ENCODE measurements at regions not wholly inside any gene's neighbourhood (a gene's known extent, or its start where the extent isn't known, plus 50 kb on each side); places are given as distances from the start of the nearest gene placed in this dataset.
"Not testable (repeated sequence)": the region's sequence is repeated elsewhere in the genome, so short reads cannot be mapped to it uniquely, and the experiment has no call there.

DNA sequence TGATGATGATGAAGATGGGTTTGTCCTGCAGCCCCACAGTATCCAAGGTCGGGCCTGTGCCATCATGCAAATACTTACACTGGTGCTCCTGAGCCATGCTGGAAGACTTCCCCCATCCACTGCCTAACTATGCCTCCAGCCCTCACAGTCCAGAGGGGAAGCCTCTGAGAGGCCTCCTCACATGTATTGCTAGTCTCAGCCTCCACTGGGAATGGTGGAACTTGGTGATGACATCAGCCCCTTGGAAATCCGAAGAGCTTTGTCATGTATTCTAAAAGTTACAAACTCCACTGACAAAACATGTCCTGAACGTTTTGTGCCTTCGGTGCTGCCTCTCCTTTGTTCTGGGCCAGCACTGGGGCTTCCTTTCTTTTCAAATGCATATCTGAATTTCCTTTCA is 61.1 kb upstream of the DMRTB1 start:
- H3K36me3 ChIP-seq (ENCODE audit: control insufficient read depth, low read length) = no peaks in the 10 kb centered on the region
- H3K4me2 ChIP-seq (ENCODE audit: low read length) = no peak overlapping the region
- H3K27me3 ChIP-seq (ENCODE audit: control insufficient read depth, low read length) = peaks cover 30% of the 10 kb centered on the region
- no peak overlapping the region for H3K27ac ChIP-seq (ENCODE audit: low read depth, low read length)
- no peaks in the 10 kb centered on the region for H3K9me3 ChIP-seq (ENCODE audit: control insufficient read depth, insufficient read depth, low read length)
- no peaks in the 10 kb centered on the region for H4K20me1 ChIP-seq (ENCODE audit: control insufficient read depth, insufficient read depth, low read depth, low read length)
- TF ChIP-seq, protein P1, sequence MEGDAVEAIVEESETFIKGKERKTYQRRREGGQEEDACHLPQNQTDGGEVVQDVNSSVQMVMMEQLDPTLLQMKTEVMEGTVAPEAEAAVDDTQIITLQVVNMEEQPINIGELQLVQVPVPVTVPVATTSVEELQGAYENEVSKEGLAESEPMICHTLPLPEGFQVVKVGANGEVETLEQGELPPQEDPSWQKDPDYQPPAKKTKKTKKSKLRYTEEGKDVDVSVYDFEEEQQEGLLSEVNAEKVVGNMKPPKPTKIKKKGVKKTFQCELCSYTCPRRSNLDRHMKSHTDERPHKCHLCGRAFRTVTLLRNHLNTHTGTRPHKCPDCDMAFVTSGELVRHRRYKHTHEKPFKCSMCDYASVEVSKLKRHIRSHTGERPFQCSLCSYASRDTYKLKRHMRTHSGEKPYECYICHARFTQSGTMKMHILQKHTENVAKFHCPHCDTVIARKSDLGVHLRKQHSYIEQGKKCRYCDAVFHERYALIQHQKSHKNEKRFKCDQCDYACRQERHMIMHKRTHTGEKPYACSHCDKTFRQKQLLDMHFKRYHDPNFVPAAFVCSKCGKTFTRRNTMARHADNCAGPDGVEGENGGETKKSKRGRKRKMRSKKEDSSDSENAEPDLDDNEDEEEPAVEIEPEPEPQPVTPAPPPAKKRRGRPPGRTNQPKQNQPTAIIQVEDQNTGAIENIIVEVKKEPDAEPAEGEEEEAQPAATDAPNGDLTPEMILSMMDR (IDR thresholded peaks at IDR 0.05; ENCODE audit: low read depth, low read length, poor library complexity, severe bottlenecking) = no peak
- no peak for TF ChIP-seq EZH2phosphoT487 (IDR thresholded peaks at IDR 0.05; ENCODE audit: borderline replicate concordance, low read length)
- no peaks in the 10 kb centered on the region for H3F3A ChIP-seq (ENCODE audit: control insufficient read depth, insufficient read depth)
- no peaks in the 10 kb centered on the region for H3K9me2 ChIP-seq (replicated peaks; ENCODE audit: control insufficient read depth, low read length)
- no peak overlapping the region for H3K4me3 ChIP-seq (ENCODE audit: low read length)
- H3K79me2 ChIP-seq (ENCODE audit: control insufficient read depth, low read length) = no peaks in the 10 kb centered on the region
- H3K4me1 ChIP-seq (ENCODE audit: control insufficient read depth, low read length) = no peaks in the 10 kb centered on the region

DNA sequence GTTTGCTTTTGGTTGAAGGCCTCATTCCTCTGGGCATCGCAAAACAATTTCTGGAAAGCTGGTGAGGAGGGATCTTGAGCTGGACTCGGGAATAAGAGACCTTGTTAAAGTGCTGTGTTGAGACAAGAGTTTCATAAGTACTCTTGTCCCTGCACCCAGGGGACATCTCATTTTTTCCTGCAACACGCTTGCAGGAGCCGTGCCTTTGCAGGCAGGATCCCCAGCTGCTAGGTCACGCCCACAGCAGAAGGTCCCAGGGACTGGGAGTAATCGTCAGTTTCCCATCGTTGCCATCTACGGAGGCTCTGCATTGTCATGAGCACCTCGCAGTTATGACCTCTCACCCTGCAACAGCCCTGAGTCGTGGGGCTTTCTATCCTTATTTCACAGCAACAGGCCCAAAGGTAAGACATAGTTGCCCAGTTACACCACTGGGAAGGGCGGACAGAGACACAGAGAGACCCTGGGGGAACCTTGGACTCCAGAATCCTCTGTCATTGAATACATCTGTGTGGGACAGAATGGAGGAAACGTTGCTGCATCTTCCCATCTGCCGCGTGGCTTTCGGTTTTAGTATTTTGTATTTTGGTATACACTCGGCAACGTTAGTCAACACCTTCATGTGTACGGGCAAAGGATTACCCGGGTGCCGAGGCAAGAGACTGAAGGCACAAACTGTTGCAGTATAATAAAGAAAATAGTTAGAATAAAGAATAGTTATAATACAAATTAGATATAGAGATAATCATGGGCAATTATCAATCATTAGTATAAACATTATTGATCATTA is 60.4 kb upstream of the DMRTB1 start:
- Histone ChIP-seq H3F3A (ENCODE audit: control insufficient read depth, insufficient read depth) (no peaks in the 10 kb centered on the region), H3K27ac (ENCODE audit: low read depth, low read length) (no peak overlapping the region), H3K4me2 (ENCODE audit: low read length) (no peak overlapping the region), H3K36me3 (ENCODE audit: control insufficient read depth, low read length) (no peaks in the 10 kb centered on the region), H3K4me1 (ENCODE audit: control insufficient read depth, low read length) (no peaks in the 10 kb centered on the region), H3K4me3 (ENCODE audit: low read length) (no peak overlapping the region), H3K27me3 (ENCODE audit: control insufficient read depth, low read length) (peaks cover 34% of the 10 kb centered on the region), H3K9me2 (replicated peaks; ENCODE audit: control insufficient read depth, low read length) (no peaks in the 10 kb centered on the region), H4K20me1 (ENCODE audit: control insufficient read depth, insufficient read depth, low read depth, low read length) (no peaks in the 10 kb centered on the region), H3K79me2 (ENCODE audit: control insufficient read depth, low read length) (no peaks in the 10 kb centered on the region), H3K9me3 (ENCODE audit: control insufficient read depth, insufficient read depth, low read length) (no peaks in the 10 kb centered on the region)
- no peak for TF ChIP-seq EZH2phosphoT487 (IDR thresholded peaks at IDR 0.05; ENCODE audit: borderline replicate concordance, low read length)
- TF ChIP-seq, protein P1 (IDR thresholded peaks at IDR 0.05; ENCODE audit: low read depth, low read length, poor library complexity, severe bottlenecking) = no peak

DNA sequence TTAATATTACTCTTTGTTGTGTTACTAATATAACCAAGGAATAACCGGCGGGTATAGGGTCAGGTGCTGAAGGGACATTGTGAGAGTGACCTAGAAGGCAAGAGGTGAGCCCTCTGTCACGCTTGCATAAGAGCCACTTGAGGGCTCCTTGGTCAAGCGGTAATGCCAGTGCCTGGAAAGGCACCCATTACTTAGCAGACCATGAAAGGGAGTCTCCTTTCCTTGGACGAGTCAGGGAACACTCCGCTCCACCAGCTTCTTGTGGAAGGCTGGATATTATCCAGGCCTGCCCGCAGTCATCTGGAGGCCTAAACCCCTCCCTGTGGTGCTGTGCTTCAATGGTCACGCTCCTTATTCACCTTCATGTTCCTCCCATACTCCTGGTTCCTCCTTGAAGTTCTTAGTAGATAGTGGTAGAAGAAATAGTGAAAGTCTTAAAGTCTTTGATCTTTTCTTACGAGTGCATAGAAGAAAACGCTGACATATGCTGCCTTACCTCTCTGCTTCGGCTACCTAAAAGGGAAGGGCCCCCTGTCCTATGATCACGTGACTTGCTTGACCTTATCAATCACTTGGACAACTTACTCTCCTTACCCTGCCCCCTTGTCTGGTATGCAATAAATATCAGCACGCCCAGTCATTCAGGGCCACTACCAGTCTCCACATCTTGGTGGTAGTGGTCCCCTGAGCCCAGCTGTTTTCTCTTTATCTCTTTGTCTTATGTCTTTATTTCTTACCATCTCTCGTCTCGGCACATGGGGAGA is 59.6 kb upstream of the DMRTB1 start:
- not testable (repeated sequence) for H3K79me2 ChIP-seq (ENCODE audit: control insufficient read depth, low read length); H3K4me3 ChIP-seq (ENCODE audit: low read length)
- peaks cover 36% of the 10 kb centered on the region for H3K27me3 ChIP-seq (ENCODE audit: control insufficient read depth, low read length)

More for the DNA sequence above, 59.6 kb upstream of the DMRTB1 start:
- H3K4me1 ChIP-seq (ENCODE audit: control insufficient read depth, low read length); H3F3A ChIP-seq (ENCODE audit: control insufficient read depth, insufficient read depth); H3K9me2 ChIP-seq (replicated peaks; ENCODE audit: control insufficient read depth, low read length); H4K20me1 ChIP-seq (ENCODE audit: control insufficient read depth, insufficient read depth, low read depth, low read length); H3K27ac ChIP-seq (ENCODE audit: low read depth, low read length); H3K4me2 ChIP-seq (ENCODE audit: low read length); H3K9me3 ChIP-seq (ENCODE audit: control insufficient read depth, insufficient read depth, low read length); H3K36me3 ChIP-seq (ENCODE audit: control insufficient read depth, low read length): not testable (repeated sequence)

Measured in DOHH2 (cell line).